ENCODE measurements at regions not wholly inside any gene's neighbourhood (a gene's known extent, or its start where the extent isn't known, plus 50 kb on each side); places are given as distances from the start of the nearest gene placed in this dataset.
A peak's percentile ranks its signal among the peaks of the same experiment; 100 is the strongest.
"Not testable (repeated sequence)": the region's sequence is repeated elsewhere in the genome, so short reads cannot be mapped to it uniquely, and the experiment has no call there.

GRCh38 chr5:87211676-87212075, 56.0 kb upstream of the RASA1 start:
- dilution Hi-C loops (cut with HindIII; ENCODE audit: low sequenced_read_pairs, unreplicated experiment) (no loop called here), intact Hi-C loops (cut with micrococcal nuclease) (no loop called here), in situ Hi-C loops (cut with MboI; ENCODE audit: low sequenced_read_pairs) (no loop called here)
- Histone ChIP-seq H3K4me3 (ENCODE audit: insufficient read depth, low read depth, low read length) (no peak overlapping the region), H2AK9ac (replicated peaks; ENCODE audit: low read depth, low read length, poor library complexity) (no peak overlapping the region), H4K5ac (ENCODE audit: low read depth, low read length) (no peak overlapping the region), H3K9me1 (ENCODE audit: insufficient read depth, low read length) (no peaks in the 10 kb centered on the region), H3K18ac (ENCODE audit: low read depth, low read length) (no peak overlapping the region), H4K91ac (ENCODE audit: insufficient read depth, low read depth, low read length) (no peak overlapping the region), H3K27ac (ENCODE audit: insufficient read depth, low read length) (no peak overlapping the region), H4K20me1 (ENCODE audit: insufficient read depth, low read length) (no peaks in the 10 kb centered on the region), H2BK20ac (ENCODE audit: low read depth, low read length) (no peak overlapping the region), H3K9me3 (ENCODE audit: control insufficient read depth, insufficient read depth, low read length) (no peaks in the 10 kb centered on the region), H3K14ac (replicated peaks; ENCODE audit: low read depth, low read length) (no peak overlapping the region), H3K56ac (ENCODE audit: extremely low read depth, insufficient read depth, low read length) (no peak overlapping the region), H3K23ac (ENCODE audit: low read depth, low read length) (no peak overlapping the region), H2BK15ac (ENCODE audit: low read depth, low read length) (peak overlapping the region; percentile 16; the same call in 1 of the 3 replicates), H2AFZ (replicated peaks; ENCODE audit: low read length, poor library complexity) (no peak overlapping the region), H3K4me2 (ENCODE audit: low read depth, low read length) (no peak overlapping the region), H2AK5ac (ENCODE audit: low read depth, low read length) (no peak overlapping the region), H4K8ac (ENCODE audit: low read depth in 2 of 2, low read length in 2 of 2) (no peak overlapping the region), H3K4ac (ENCODE audit: low read depth, low read length) (no peak overlapping the region), H2BK120ac (ENCODE audit: low read depth, low read length) (no peak overlapping the region), H2BK5ac (ENCODE audit: low read depth, low read length, poor library complexity, severe bottlenecking) (no peak overlapping the region), H3K36me3 (ENCODE audit: control insufficient read depth, insufficient read depth, low read length) (no peaks in the 10 kb centered on the region), H3K79me1 (ENCODE audit: low read depth in 1 of 2, low read length in 2 of 2) (no peaks in the 10 kb centered on the region), H3K4me1 (ENCODE audit: control insufficient read depth, insufficient read depth, low read length) (peaks cover 2% of the 10 kb centered on the region; the same call in 1 of the 2 replicates), H3K27me3 (ENCODE audit: control insufficient read depth, insufficient read depth, low read length) (no peaks in the 10 kb centered on the region), H3K9ac (ENCODE audit: low read depth, low read length) (no peak overlapping the region)
- ChIA-PET POLR2A (ENCODE audit: unreplicated experiment) (no interaction called here), CTCF (interaction anchor here (0.6 kb wide), 1 partner anchor 16 kb away, joined by 5 read pairs; no protein-coding TSS in a partner anchor)
- no peak for ATAC-seq (ENCODE audit: low read depth)
- DNase-seq, result no peak
- WGBS, 2 experiments (ENCODE audit: extremely low coverage in 2 of 2, insufficient read length in 1 of 2), result no CpG with 5 or more reads among the region's 1 CpG
- no TSS peak for BruUV-seq (replicated peaks)
- no peak for TF ChIP-seq CHD1 (IDR thresholded peaks at IDR 0.05; ENCODE audit: low read depth, low read length)
- no peak for TF ChIP-seq MAFK (IDR thresholded peaks at IDR 0.05; ENCODE audit: low read depth, low read length)
- TF ChIP-seq MAZ (IDR thresholded peaks at IDR 0.05; ENCODE audit: borderline replicate concordance, low read depth, low read length), result no peak
- TF ChIP-seq RAD21 (IDR thresholded peaks at IDR 0.05; ENCODE audit: low read length), result no peak
- TF ChIP-seq MXI1 (IDR thresholded peaks at IDR 0.05; ENCODE audit: borderline replicate concordance, low read depth, low read length), result no peak
- no peak for TF ChIP-seq BHLHE40 (IDR thresholded peaks at IDR 0.05; ENCODE audit: low read depth, low read length)

- H4K5ac ChIP-seq (ENCODE audit: low read depth, low read length); H3K27me3 ChIP-seq (ENCODE audit: control insufficient read depth, insufficient read depth, low read length); H3K14ac ChIP-seq (replicated peaks; ENCODE audit: low read depth, low read length); H4K91ac ChIP-seq (ENCODE audit: insufficient read depth, low read depth, low read length); H3K79me1 ChIP-seq (ENCODE audit: low read depth in 1 of 2, low read length in 2 of 2); POLR2A ChIA-PET (ENCODE audit: unreplicated experiment); H3K56ac ChIP-seq (ENCODE audit: extremely low read depth, insufficient read depth, low read length); H3K4me3 ChIP-seq (ENCODE audit: insufficient read depth, low read depth, low read length); in situ Hi-C loops (cut with MboI; ENCODE audit: low sequenced_read_pairs); H2AK9ac ChIP-seq (replicated peaks; ENCODE audit: low read depth, low read length, poor library complexity); ATAC-seq (ENCODE audit: low read depth); H2AK5ac ChIP-seq (ENCODE audit: low read depth, low read length); H2AFZ ChIP-seq (replicated peaks; ENCODE audit: low read length, poor library complexity); H2BK5ac ChIP-seq (ENCODE audit: low read depth, low read length, poor library complexity, severe bottlenecking); DNase-seq; H3K9me1 ChIP-seq (ENCODE audit: insufficient read depth, low read length); H4K20me1 ChIP-seq (ENCODE audit: insufficient read depth, low read length); H2BK20ac ChIP-seq (ENCODE audit: low read depth, low read length); H3K27ac ChIP-seq (ENCODE audit: insufficient read depth, low read length); H3K4me2 ChIP-seq (ENCODE audit: low read depth, low read length); H3K4ac ChIP-seq (ENCODE audit: low read depth, low read length); H3K36me3 ChIP-seq (ENCODE audit: control insufficient read depth, insufficient read depth, low read length); H2BK120ac ChIP-seq (ENCODE audit: low read depth, low read length); intact Hi-C loops (cut with micrococcal nuclease); H3K9me3 ChIP-seq (ENCODE audit: control insufficient read depth, insufficient read depth, low read length); H3K4me1 ChIP-seq (ENCODE audit: control insufficient read depth, insufficient read depth, low read length); dilution Hi-C loops (cut with HindIII; ENCODE audit: low sequenced_read_pairs, unreplicated experiment); H3K18ac ChIP-seq (ENCODE audit: low read depth, low read length); H3K9ac ChIP-seq (ENCODE audit: low read depth, low read length); H3K23ac ChIP-seq (ENCODE audit: low read depth, low read length); BruUV-seq (replicated peaks); H2BK15ac ChIP-seq (ENCODE audit: low read depth, low read length); H4K8ac ChIP-seq (ENCODE audit: low read depth in 2 of 2, low read length in 2 of 2): not testable (repeated sequence)
- no CpG with 5 or more reads among the region's 2 CpGs for WGBS, 2 experiments (ENCODE audit: extremely low coverage in 2 of 2, insufficient read length in 1 of 2)
- CTCF ChIA-PET, result interaction anchor here (0.6 kb wide), 1 partner anchor 16 kb away, joined by 5 read pairs; no protein-coding TSS in a partner anchor
Measured at GRCh38 chr5:87212183-87212582, 55.5 kb upstream of the RASA1 start.
